Stimulated activated CD8-positive, alpha-beta memory T cell treated with anti-CD3 and anti-CD28 coated beads, Interleukin-7, amount 100 ng/mL, for 24 hours (primary cell): ENCODE measurements at regions not wholly inside any gene's neighbourhood (a gene's known extent, or its start where the extent isn't known, plus 50 kb on each side); places are given as distances from the start of the nearest gene placed in this dataset.

ENCODE experiments used
- DNase-seq: peaks from one replicate; pipeline ENCODE4 v3.0.0-alpha.2; 2020; ENCODE audit warnings: low read depth

DNA sequence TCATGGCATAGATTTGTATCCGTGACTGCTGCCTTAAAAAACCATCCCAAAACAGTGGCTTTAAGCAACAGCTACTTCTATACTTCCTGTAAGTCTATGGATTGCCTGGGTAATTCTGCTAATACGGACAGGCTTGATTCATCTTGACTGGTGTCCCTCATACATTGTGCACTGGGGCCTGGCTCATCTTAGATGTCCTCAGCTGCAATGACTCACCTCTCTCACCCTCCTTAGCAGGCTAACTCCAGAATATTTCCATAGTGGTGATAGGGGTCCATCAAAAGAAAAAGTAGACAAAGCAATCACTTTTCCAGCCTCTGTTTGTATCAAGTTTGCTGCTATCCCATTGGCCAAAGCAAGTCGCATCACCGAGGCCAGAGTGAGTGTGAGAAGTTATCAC lies 409.1 kb upstream of the KAZN start:
- DNase-seq = no peak

DNA sequence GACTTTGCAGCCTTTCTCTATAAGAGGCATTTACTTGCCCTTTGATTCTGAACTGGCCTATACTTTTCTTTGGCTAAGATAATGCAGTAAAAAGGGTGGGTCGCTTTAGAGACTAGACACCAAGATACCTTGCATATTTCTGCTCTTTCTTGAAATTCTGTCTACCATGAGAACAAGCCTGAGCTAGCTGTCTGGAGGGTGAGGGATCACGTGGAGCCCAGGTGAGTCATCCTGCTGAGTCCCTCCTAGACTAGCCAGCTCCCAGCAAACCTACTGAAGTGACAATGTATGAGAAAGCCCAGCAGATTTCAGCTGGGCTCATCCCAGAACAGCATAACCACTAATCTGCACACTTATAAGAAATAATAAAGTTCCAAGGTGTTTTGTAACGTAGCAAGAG lies 408.0 kb upstream of the KAZN start:
- DNase-seq = no peak

GRCh38 chr1:14194511-14194910 lies 404.0 kb upstream of the KAZN start:
- DNase-seq = no peak

GRCh38 chr1:14205066-14205465 lies 393.4 kb upstream of the KAZN start:
- DNase-seq = no peak

GRCh38 chr1:14215151-14215550 lies 383.3 kb upstream of the KAZN start:
- DNase-seq = no peak

DNA sequence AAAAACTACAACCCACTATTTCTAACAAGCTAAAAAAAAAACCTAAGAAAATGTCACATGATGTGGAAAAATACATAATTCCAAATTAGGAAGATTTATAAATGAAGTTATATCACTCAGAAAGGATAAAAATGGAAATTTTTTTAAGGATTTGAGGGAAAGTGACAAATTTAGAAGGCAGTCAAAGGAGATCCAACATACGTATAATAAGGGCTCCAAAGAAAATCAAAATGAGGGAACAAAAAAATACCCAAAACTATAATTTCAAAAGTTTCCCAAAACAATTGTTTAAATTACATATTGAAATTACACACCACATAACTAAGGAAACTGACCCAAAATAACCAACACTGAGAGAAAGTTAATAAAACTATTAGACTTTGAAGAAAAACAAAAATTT lies 381.1 kb upstream of the KAZN start:
- no peak for DNase-seq

- DNase-seq = no peak
These were observed 378.2 kb upstream of the KAZN start for GRCh38 chr1:14220324-14220723.

GRCh38 chr1:14220811-14221210 lies 377.7 kb upstream of the KAZN start:
- DNase-seq = no peak

DNA sequence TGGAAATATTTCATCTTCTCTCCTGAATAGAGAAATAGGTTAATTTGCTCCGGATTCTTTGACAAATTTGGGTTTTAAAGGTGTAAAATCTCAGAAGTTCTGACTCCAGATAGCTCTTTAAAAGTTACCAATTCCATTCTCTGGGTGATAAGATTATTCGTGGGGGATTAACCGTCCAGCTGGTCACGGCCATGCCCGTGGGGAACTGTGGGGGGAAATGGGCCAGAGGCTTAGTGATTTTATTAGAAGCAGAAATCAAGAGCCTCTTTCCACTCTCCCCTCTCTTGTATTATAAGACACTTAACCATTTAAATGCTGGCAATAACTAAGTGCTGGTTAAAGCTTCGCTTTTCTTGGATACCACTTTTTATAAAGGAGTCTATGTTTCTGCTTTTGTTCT lies 376.4 kb upstream of the KAZN start:
- no peak for DNase-seq

GRCh38 chr1:14228677-14229076 lies 369.8 kb upstream of the KAZN start:
- no peak for DNase-seq

DNA sequence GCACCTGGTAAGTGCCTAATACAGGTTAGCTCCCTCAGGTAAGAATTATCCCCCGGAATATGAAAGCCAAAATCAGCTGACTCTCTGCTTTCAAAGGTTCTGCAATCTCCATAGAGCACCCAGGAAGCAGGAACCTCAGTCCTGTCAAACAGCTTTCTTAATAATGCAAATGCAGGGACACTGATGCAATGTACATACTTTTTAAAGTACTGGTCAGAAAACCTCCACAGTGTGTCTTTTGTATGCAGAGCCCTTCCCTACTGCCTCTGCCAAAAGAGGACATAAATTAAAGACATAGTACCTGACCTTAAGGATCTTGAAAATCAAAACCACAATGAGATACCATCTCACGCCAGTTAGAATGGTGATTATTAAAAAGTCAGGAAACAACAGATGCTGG lies 365.0 kb upstream of the KAZN start:
- no peak for DNase-seq

DNA sequence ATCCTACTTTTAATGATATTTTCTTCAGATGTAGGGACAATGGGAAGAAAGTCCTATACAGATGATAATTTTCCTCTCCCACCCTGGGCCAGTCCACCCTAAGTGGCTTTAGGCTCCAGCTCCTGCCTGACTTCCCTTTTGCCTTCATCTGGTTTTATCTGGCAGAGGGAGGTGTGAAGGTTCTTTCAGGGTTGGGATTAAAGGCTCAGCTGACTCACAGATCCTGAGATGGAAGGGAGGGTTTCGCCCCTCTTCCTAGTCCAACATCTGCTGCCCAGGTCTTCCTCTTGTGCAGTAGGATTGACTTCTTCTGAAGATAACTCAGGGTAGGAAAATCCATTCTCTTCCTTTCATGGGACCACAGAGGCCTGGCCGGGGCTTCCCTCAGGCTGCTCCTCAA lies 362.4 kb upstream of the KAZN start:
- no peak for DNase-seq

DNA sequence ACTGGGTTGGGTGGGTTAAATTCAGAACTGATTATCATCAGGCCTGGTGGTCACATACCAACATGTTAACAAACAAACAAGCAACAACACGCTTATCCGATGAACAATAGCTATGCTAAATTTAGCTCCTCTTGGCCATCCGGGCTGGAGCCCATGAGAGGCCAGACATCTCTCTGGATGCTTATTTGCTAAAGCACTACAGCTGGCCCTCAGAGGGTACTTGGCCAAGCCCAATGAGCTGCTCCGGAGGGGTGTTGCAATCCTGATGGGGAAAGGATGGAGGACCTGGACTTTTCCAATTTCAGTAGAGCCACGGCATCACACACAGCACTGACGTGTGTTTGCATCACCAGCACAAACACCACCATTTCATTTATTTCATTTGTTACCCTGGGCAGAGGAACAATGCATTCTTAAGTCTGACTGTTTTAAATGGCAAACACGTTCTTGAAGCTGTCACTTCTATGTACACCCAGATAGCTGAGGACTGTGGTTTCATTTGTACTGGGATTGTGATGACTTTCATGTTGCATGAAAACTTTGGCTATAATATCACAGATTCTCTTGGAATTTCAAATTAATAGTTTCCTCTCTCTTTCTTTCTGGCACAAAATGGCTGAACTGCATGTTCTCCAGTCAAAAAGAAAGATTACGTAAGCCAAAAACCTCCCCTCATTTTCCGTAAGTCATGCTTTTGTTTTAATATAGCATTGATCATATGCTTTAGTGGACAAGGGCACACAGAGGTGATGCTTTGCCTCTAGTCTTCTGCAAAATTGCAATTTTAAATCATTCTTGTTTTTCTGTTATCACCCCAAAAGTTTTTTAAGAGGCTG lies 359.8 kb upstream of the KAZN start:
- no peak for DNase-seq

- DNase-seq = no peak
These were observed 358.2 kb upstream of the KAZN start for GRCh38 chr1:14240265-14240664.

DNA sequence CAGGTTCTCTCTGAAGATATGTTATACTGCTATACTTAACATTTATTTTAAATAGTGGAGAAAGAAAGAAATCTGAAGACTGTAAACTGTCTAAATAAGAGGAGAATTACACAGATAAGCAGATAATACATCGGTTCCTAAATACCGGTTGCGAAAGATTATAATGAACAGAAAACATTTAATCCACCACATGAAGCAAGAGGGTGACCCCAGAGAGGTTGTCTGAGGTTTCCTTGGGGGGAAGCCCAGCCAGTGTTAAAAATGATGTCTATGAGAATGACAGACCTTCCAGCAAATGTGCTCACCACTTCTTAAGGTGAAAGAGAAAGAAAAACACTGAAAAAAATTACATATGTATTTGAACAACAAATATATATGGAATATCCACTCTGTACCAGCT lies 356.4 kb upstream of the KAZN start:
- no peak for DNase-seq

- DNase-seq = no peak
These were observed 355.6 kb upstream of the KAZN start for GRCh38 chr1:14242870-14243269.

DNA sequence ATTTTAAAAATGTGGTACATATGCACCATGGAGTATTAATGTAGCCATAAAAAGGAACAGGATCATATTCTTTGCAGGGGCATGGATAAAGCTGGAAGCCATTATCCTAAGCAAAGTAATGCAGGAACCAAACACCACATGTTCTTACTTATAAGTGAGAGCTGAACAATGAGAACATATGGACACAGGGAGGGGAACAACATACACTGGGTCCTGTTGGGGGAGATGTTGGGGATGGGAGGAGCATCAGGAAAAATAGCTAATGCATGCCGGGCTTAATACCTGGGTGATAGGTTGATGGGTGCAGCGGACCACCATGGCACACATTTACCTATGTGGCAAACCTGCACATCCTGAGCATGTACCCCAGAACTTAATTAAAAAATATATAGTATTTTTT lies 352.5 kb upstream of the KAZN start:
- no peak for DNase-seq

- no peak for DNase-seq
These were observed 352.0 kb upstream of the KAZN start for GRCh38 chr1:14246471-14246870.

DNA sequence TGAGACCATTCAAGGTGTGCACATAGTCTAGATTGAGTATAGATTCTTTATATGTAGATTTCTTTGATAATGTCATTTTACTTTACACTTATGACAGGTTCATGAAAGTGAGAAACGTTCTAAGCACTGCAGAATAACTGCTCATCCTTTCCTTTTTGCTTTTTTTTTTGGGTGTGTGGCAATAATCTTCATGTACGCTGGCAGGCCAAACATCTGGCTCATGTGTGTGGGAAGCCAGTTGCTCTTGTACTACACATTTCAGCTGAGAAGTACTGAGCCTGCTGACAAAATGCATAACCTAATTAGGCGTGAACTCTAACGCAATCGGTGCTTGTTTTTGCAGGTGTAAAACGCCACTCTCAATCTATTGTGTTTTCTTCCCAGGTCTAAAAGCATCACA lies 350.8 kb upstream of the KAZN start:
- no peak for DNase-seq

GRCh38 chr1:14251871-14252270 lies 346.6 kb upstream of the KAZN start:
- no peak for DNase-seq

GRCh38 chr1:14253676-14254075 lies 344.8 kb upstream of the KAZN start:
- DNase-seq = no peak

- DNase-seq = no peak
These were observed 344.2 kb upstream of the KAZN start for GRCh38 chr1:14254251-14254650.

GRCh38 chr1:14255233-14255632 lies 343.3 kb upstream of the KAZN start:
- no peak for DNase-seq

GRCh38 chr1:14255711-14256110 lies 342.8 kb upstream of the KAZN start:
- DNase-seq = no peak
